ENCODE measurements at regions not wholly inside any gene's neighbourhood (a gene's known extent, or its start where the extent isn't known, plus 50 kb on each side); places are given as distances from the start of the nearest gene placed in this dataset.

- Histone ChIP-seq H3K4me1 (ENCODE audit: control insufficient read depth in 1 of 2, insufficient read depth in 2 of 2, low read length in 2 of 2) (no peaks in the 10 kb centered on the region), H3K9me3 (ENCODE audit: control insufficient read depth in 1 of 2, low read length in 2 of 2) (peaks cover 4 to 5% of the 10 kb centered on the region in 2 donors), H3K36me3 (ENCODE audit: control insufficient read depth in 1 of 2, insufficient read depth in 2 of 2, low read length in 2 of 2) (no peaks in the 10 kb centered on the region), H3K27me3 (ENCODE audit: control insufficient read depth in 1 of 2, insufficient read depth in 2 of 2, low read length in 2 of 2) (no peaks in the 10 kb centered on the region), H3K9ac (ENCODE audit: low read depth in 1 of 2, low read length in 2 of 2) (no peak overlapping the region), H3K27ac (ENCODE audit: low read depth, low read length) (no peak overlapping the region), H3K4me3 (ENCODE audit: low read depth in 1 of 2, low read length in 2 of 2) (no peak overlapping the region)
Measured at GRCh38 chrY:21081640-21082611, 326.0 kb downstream of the RPS4Y2 start.

DNA sequence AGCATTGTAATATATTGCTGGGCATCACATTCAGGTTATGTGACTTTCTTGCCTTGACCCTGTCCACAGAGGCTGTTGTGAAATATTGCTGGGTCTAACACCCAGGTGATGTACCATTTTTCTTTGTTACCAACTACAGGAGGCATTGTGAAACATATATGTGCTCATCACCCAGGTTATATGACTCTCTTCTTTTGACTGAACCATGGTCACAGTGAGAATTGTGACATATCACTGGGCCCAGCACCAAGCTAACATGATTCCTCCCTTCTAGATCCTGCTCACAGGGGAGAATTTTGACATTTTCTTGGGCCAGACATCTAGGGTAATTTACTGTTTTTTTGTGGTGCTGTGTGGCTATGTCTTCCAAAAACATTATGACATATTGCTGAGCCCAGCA is 326.7 kb downstream of the RPS4Y2 start:
- H3K4me1 ChIP-seq (ENCODE audit: control insufficient read depth in 1 of 2, insufficient read depth in 2 of 2, low read length in 2 of 2) = no peaks in the 10 kb centered on the region
- H3K27me3 ChIP-seq (ENCODE audit: control insufficient read depth in 1 of 2, insufficient read depth in 2 of 2, low read length in 2 of 2) = no peaks in the 10 kb centered on the region
- no peak overlapping the region for H3K27ac ChIP-seq (ENCODE audit: low read depth, low read length)
- no peak overlapping the region for H3K4me3 ChIP-seq (ENCODE audit: low read depth in 1 of 2, low read length in 2 of 2)
- H3K9me3 ChIP-seq (ENCODE audit: control insufficient read depth in 1 of 2, low read length in 2 of 2) = peaks cover 5 to 8% of the 10 kb centered on the region in 2 donors
- no peak overlapping the region for H3K9ac ChIP-seq (ENCODE audit: low read depth in 1 of 2, low read length in 2 of 2)
- no peaks in the 10 kb centered on the region for H3K36me3 ChIP-seq (ENCODE audit: control insufficient read depth in 1 of 2, insufficient read depth in 2 of 2, low read length in 2 of 2)

GRCh38 chrY:21091909-21092308 is 336.0 kb downstream of the RPS4Y2 start:
- no peak overlapping the region for H3K4me3 ChIP-seq (ENCODE audit: low read depth in 1 of 2, low read length in 2 of 2)
- H3K9me3 ChIP-seq (ENCODE audit: control insufficient read depth in 1 of 2, low read length in 2 of 2) = peaks cover 0 to 4% of the 10 kb centered on the region in 2 donors
- H3K27me3 ChIP-seq (ENCODE audit: control insufficient read depth in 1 of 2, insufficient read depth in 2 of 2, low read length in 2 of 2) = no peaks in the 10 kb centered on the region
- no peak overlapping the region for H3K27ac ChIP-seq (ENCODE audit: low read depth, low read length)
- no peaks in the 10 kb centered on the region for H3K36me3 ChIP-seq (ENCODE audit: control insufficient read depth in 1 of 2, insufficient read depth in 2 of 2, low read length in 2 of 2)
- H3K9ac ChIP-seq (ENCODE audit: low read depth in 1 of 2, low read length in 2 of 2) = no peak overlapping the region
- H3K4me1 ChIP-seq (ENCODE audit: control insufficient read depth in 1 of 2, insufficient read depth in 2 of 2, low read length in 2 of 2) = no peaks in the 10 kb centered on the region

DNA sequence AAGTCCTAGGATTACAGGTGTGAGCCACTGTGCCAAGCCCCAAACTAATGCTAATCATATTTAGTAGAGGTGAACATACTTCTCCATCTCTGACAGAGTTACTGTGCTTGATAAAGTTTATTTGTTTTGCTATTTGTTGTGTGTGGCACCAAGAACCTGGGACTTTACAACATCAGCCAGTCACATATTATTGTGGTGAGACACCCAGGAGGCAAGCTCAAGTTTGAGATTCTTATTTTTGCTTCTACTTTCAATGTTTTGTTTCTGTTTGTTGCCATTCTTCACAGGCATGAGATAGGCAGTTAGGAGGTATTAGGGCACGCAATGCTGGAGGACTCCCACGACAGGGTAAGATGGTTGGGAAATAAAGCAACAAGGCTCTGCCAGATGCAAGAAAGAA is 346.6 kb downstream of the RPS4Y2 start:
- Histone ChIP-seq H3K27me3 (ENCODE audit: control insufficient read depth in 1 of 2, insufficient read depth in 2 of 2, low read length in 2 of 2) (no peaks in the 10 kb centered on the region), H3K36me3 (ENCODE audit: control insufficient read depth in 1 of 2, insufficient read depth in 2 of 2, low read length in 2 of 2) (no peaks in the 10 kb centered on the region), H3K9me3 (ENCODE audit: control insufficient read depth in 1 of 2, low read length in 2 of 2) (no peaks in the 10 kb centered on the region), H3K4me1 (ENCODE audit: control insufficient read depth in 1 of 2, insufficient read depth in 2 of 2, low read length in 2 of 2) (no peaks in the 10 kb centered on the region), H3K9ac (ENCODE audit: low read depth in 1 of 2, low read length in 2 of 2) (no peak overlapping the region), H3K27ac (ENCODE audit: low read depth, low read length) (no peak overlapping the region), H3K4me3 (ENCODE audit: low read depth in 1 of 2, low read length in 2 of 2) (no peak overlapping the region)

DNA sequence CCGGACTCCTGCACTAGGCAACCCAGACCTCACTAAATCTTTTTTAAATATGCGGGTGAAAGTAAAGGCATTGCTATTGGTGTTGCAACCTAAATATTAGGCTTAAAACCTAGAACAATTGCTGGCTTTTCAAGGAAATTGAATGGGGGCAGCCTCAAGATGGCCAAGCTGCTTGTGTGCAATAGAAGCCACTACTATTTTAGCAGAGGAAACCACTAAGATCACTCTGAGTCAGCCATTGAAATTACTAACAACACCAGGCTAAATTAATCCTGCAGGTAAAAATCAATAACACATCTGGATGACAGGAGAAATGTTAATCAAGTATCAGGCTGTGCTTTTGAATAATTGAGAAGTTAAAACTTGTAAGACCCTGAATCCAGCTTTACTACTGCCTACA is 348.0 kb downstream of the RPS4Y2 start:
- H3K4me3 ChIP-seq (ENCODE audit: low read depth in 1 of 2, low read length in 2 of 2) = no peak overlapping the region
- H3K27ac ChIP-seq (ENCODE audit: low read depth, low read length) = no peak overlapping the region
- H3K4me1 ChIP-seq (ENCODE audit: control insufficient read depth in 1 of 2, insufficient read depth in 2 of 2, low read length in 2 of 2) = no peaks in the 10 kb centered on the region
- no peaks in the 10 kb centered on the region for H3K36me3 ChIP-seq (ENCODE audit: control insufficient read depth in 1 of 2, insufficient read depth in 2 of 2, low read length in 2 of 2)
- no peaks in the 10 kb centered on the region for H3K27me3 ChIP-seq (ENCODE audit: control insufficient read depth in 1 of 2, insufficient read depth in 2 of 2, low read length in 2 of 2)
- H3K9me3 ChIP-seq (ENCODE audit: control insufficient read depth in 1 of 2, low read length in 2 of 2) = no peaks in the 10 kb centered on the region
- H3K9ac ChIP-seq (ENCODE audit: low read depth in 1 of 2, low read length in 2 of 2) = no peak overlapping the region

DNA sequence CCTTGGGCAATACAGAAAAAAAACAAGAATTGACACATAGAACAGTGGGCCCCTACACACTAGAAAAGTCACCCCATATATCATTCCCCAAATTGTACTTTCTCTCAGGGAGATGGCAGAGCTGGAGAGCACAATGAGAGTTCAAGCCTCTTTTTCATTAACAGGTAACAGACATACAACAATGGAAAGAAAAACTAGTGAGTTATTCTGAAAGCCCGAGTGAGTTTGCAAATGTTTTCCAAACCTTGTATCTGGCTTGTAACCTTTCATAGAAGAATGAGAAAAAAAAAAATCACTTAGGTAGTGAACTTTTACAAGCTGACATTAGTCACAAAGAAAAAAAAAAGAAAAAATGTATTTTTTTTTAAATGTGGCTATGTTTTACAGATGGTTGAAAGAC is 349.6 kb downstream of the RPS4Y2 start:
- Histone ChIP-seq H3K9ac (ENCODE audit: low read depth in 1 of 2, low read length in 2 of 2) (no peak overlapping the region), H3K4me1 (ENCODE audit: control insufficient read depth in 1 of 2, insufficient read depth in 2 of 2, low read length in 2 of 2) (no peaks in the 10 kb centered on the region), H3K36me3 (ENCODE audit: control insufficient read depth in 1 of 2, insufficient read depth in 2 of 2, low read length in 2 of 2) (no peaks in the 10 kb centered on the region), H3K27me3 (ENCODE audit: control insufficient read depth in 1 of 2, insufficient read depth in 2 of 2, low read length in 2 of 2) (no peaks in the 10 kb centered on the region), H3K27ac (ENCODE audit: low read depth, low read length) (no peak overlapping the region), H3K4me3 (ENCODE audit: low read depth in 1 of 2, low read length in 2 of 2) (no peak overlapping the region), H3K9me3 (ENCODE audit: control insufficient read depth in 1 of 2, low read length in 2 of 2) (no peaks in the 10 kb centered on the region)

DNA sequence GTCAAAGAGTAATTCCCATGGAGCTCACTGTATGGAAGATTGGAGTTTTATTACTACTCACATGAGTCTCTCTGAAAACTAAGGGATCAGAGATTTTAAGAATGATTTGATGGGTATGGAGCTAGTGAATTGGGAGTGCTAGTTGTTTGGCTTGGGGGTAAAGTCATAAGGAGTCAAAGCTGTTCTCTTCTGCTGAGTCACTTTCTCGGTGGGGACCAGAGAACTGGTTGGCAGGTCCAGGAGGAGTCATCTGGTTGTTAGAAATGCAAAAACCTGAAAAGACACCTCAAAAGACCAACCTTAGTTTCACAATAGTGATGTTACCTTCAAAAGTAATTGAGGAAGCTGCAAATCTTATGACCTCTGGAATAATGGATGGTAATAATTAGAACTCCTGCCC is 355.4 kb downstream of the RPS4Y2 start:
- Histone ChIP-seq H3K9ac (ENCODE audit: low read depth in 1 of 2, low read length in 2 of 2) (no peak overlapping the region), H3K4me1 (ENCODE audit: control insufficient read depth in 1 of 2, insufficient read depth in 2 of 2, low read length in 2 of 2) (no peaks in the 10 kb centered on the region), H3K27me3 (ENCODE audit: control insufficient read depth in 1 of 2, insufficient read depth in 2 of 2, low read length in 2 of 2) (no peaks in the 10 kb centered on the region), H3K36me3 (ENCODE audit: control insufficient read depth in 1 of 2, insufficient read depth in 2 of 2, low read length in 2 of 2) (no peaks in the 10 kb centered on the region), H3K9me3 (ENCODE audit: control insufficient read depth in 1 of 2, low read length in 2 of 2) (no peaks in the 10 kb centered on the region), H3K27ac (ENCODE audit: low read depth, low read length) (no peak overlapping the region), H3K4me3 (ENCODE audit: low read depth in 1 of 2, low read length in 2 of 2) (no peak overlapping the region)

DNA sequence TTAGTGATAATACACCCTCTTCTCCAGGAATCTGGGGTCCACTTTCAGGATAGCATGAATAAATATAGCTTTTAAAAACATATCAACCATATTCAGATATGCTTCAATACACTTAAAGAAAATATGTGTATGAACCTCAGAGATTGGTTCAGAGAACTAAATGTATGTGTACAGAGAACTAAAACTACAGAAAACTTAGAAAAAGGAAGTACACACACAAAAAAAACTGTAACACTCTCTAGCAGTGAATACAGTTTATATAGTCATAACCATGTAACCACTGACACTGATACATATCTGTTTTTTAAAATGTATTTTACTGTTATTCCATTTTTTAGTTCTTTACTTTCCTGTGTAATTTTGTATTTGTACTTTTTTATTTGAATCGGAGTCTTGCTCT is 365.2 kb downstream of the RPS4Y2 start:
- Histone ChIP-seq H3K9me3 (ENCODE audit: control insufficient read depth in 1 of 2, low read length in 2 of 2) (no peaks in the 10 kb centered on the region), H3K27me3 (ENCODE audit: control insufficient read depth in 1 of 2, insufficient read depth in 2 of 2, low read length in 2 of 2) (no peaks in the 10 kb centered on the region), H3K4me1 (ENCODE audit: control insufficient read depth in 1 of 2, insufficient read depth in 2 of 2, low read length in 2 of 2) (no peaks in the 10 kb centered on the region), H3K9ac (ENCODE audit: low read depth in 1 of 2, low read length in 2 of 2) (no peak overlapping the region), H3K4me3 (ENCODE audit: low read depth in 1 of 2, low read length in 2 of 2) (no peak overlapping the region), H3K36me3 (ENCODE audit: control insufficient read depth in 1 of 2, insufficient read depth in 2 of 2, low read length in 2 of 2) (no peaks in the 10 kb centered on the region), H3K27ac (ENCODE audit: low read depth, low read length) (no peak overlapping the region)

GRCh38 chrY:21135591-21135990 is 375.5 kb upstream of the RBMY1B start:
- H3K9ac ChIP-seq (ENCODE audit: low read depth in 1 of 2, low read length in 2 of 2) = no peak overlapping the region
- H3K27ac ChIP-seq (ENCODE audit: low read depth, low read length) = no peak overlapping the region
- no peaks in the 10 kb centered on the region for H3K36me3 ChIP-seq (ENCODE audit: control insufficient read depth in 1 of 2, insufficient read depth in 2 of 2, low read length in 2 of 2)
- H3K4me3 ChIP-seq (ENCODE audit: low read depth in 1 of 2, low read length in 2 of 2) = no peak overlapping the region
- no peaks in the 10 kb centered on the region for H3K9me3 ChIP-seq (ENCODE audit: control insufficient read depth in 1 of 2, low read length in 2 of 2)
- no peaks in the 10 kb centered on the region for H3K4me1 ChIP-seq (ENCODE audit: control insufficient read depth in 1 of 2, insufficient read depth in 2 of 2, low read length in 2 of 2)
- no peaks in the 10 kb centered on the region for H3K27me3 ChIP-seq (ENCODE audit: control insufficient read depth in 1 of 2, insufficient read depth in 2 of 2, low read length in 2 of 2)

- Histone ChIP-seq H3K4me1 (ENCODE audit: control insufficient read depth in 1 of 2, insufficient read depth in 2 of 2, low read length in 2 of 2) (no peaks in the 10 kb centered on the region), H3K9me3 (ENCODE audit: control insufficient read depth in 1 of 2, low read length in 2 of 2) (no peaks in the 10 kb centered on the region), H3K27ac (ENCODE audit: low read depth, low read length) (no peak overlapping the region), H3K4me3 (ENCODE audit: low read depth in 1 of 2, low read length in 2 of 2) (peak overlapping the region; percentile 55 to 65), H3K9ac (ENCODE audit: low read depth in 1 of 2, low read length in 2 of 2) (no peak overlapping the region), H3K27me3 (ENCODE audit: control insufficient read depth in 1 of 2, insufficient read depth in 2 of 2, low read length in 2 of 2) (no peaks in the 10 kb centered on the region), H3K36me3 (ENCODE audit: control insufficient read depth in 1 of 2, insufficient read depth in 2 of 2, low read length in 2 of 2) (no peaks in the 10 kb centered on the region)
Measured at GRCh38 chrY:21138056-21138758, 372.9 kb upstream of the RBMY1B start.

All from duodenal mucosa (tissue), 2 donors.